AG09319 (cell line): ENCODE measurements at regions not wholly inside any gene's neighbourhood (a gene's known extent, or its start where the extent isn't known, plus 50 kb on each side); places are given as distances from the start of the nearest gene placed in this dataset.

Experiments used
- DNase-seq: peaks from one replicate; pipeline ENCODE4 v3.0.0-alpha.2; 2010; ENCODE audit warnings: low read depth; ENCODE audit errors: extremely low read depth
- TF ChIP-seq, protein P1 (sequence below): IDR thresholded peaks from 2 replicates; pipeline ENCODE4 v1.5.1; 2011; ENCODE audit warnings: low read depth, mild to moderate bottlenecking, inconsistent platforms, low read length, moderate library complexity

DNA sequence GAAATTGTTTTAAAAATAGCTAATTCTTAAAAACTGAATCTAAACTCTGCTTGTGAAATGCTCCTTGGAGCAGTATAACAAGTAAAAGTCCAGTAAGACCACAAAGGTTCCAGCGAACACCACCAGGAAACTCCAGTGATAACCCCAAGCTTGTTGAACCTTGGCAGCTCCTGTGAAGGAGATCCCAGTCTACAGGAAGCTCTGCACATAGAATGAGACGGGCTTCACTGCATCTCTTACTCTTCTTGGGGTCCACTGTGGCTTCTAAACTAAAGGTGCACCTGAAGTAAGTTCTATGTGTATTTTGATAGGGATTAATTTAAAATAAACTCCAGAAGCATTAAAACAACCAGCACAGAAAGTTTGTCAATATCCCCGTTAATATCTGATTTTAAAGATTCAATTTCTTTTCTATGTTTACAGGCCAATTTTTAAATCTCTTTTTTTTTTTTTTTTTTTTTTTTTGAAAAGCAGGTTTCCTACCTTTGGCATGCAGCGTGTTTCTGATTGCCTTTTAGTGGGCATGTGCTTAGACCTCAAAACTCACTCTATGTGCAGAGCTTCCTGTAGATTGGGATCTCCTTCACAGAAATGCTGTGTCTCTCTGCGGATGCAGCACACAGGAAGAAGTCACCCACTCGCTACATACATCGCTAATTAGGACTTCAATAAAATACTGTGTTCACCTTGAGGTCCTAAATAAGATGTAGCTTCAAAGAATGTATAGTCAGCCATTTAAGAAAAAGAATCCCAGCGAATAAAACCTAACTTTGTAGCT, 508.5 kb downstream of the KLF12 start:
- DNase-seq: no peak
- TF ChIP-seq, protein P1, sequence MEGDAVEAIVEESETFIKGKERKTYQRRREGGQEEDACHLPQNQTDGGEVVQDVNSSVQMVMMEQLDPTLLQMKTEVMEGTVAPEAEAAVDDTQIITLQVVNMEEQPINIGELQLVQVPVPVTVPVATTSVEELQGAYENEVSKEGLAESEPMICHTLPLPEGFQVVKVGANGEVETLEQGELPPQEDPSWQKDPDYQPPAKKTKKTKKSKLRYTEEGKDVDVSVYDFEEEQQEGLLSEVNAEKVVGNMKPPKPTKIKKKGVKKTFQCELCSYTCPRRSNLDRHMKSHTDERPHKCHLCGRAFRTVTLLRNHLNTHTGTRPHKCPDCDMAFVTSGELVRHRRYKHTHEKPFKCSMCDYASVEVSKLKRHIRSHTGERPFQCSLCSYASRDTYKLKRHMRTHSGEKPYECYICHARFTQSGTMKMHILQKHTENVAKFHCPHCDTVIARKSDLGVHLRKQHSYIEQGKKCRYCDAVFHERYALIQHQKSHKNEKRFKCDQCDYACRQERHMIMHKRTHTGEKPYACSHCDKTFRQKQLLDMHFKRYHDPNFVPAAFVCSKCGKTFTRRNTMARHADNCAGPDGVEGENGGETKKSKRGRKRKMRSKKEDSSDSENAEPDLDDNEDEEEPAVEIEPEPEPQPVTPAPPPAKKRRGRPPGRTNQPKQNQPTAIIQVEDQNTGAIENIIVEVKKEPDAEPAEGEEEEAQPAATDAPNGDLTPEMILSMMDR: no peak

DNA sequence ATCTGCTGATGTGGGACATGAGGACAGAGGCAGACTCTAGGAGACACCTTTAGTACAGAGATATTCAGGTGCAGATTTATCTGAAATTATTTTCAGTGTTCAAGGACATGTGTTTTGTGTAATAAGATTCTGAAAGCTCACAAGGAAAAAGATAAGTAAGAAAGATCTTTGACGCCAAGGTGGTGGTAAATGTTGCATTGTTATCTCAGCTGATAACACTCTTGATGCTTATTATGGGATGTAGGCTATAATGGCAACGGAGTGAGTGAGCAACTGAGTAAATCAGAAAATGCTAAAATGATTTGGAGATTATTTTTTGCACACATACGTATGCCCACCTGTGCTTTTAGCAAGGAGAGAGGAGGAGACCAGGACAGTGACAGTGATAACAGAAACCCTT, 510.9 kb downstream of the KLF12 start:
- no peak for DNase-seq
- TF ChIP-seq, protein P1: no peak

DNA sequence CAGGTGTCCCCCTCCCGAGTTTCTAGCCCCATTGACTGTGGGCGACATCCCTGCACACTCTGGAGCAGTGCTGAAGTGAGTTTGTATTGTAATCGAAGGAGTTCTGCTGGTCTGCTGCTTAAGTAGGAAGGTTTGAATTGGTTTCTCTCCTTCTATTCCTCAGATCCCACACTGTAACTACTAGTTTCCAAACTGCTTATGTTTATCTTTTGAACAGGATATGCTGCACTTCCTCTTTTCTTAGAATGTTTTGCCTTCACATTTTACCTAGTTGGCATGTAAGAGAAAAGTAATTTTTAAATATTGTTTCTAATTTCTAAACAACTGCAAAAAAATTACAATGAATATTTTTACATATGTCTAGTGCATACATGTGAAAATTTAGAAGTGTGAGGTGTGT, 511.8 kb downstream of the KLF12 start:
- TF ChIP-seq, protein P1: no peak
- no peak for DNase-seq

DNA sequence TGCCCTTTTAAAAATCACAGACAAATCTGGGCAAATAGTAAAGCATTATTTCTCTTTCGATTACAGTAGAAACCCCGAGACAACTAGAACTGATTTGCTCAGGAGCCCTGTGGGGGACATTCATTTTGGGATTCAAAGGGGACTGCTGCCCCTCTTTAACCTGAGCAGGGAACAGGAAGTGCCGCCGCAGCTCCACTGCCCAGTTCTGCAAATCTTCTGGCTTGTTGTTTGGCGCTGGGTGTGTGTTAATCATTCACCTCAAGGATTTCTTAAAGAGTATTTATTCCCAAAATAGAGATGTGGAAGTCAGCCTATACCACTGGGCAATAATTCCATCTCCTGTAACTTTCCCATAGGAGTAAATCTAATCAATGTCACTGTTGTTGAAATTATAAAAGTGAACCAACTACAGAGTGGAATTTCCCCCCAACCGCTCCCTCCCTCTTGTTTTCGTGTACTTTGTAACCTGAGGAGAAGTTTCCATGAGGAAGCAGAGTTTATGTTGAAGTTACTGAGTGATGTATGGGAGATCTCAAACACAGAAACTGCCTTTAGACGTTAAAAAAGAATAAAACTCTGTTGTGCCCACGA, 515.8 kb downstream of the KLF12 start:
- no peak for DNase-seq
- TF ChIP-seq, protein P1: no peak

DNA sequence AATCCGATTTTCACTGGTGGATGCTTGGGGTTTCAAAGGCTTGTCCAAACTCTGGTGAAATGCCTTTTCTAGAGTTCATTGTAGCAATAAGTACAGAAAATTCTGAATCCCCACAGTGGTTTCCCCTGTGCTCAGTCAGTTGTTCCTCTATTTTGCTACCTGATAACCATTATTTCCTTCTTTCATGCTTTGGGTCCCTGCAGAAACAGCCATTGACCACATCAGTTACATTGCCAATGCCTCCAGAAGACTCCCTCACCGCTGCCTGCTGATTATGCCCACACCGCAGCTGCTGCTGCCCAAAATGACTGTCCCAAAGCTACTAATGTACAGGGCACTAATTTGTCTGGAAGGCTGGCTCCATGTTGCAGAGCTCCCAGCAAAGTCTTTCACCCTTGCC, 517.3 kb downstream of the KLF12 start:
- TF ChIP-seq, protein P1: no peak
- DNase-seq: no peak

GRCh38 chr13:73610799-73611592, 523.2 kb downstream of the KLF12 start:
- TF ChIP-seq, protein P1: no peak
- no peak for DNase-seq
